GM18526 (cell line): ENCODE measurements at regions not wholly inside any gene's neighbourhood (a gene's known extent, or its start where the extent isn't known, plus 50 kb on each side); places are given as distances from the start of the nearest gene placed in this dataset.

Experiments used
- POLR2A ChIP-seq: IDR thresholded peaks from 3 replicates; pipeline ENCODE4 v1.6.1; 2011; ENCODE audit not compliant: insufficient read length; ENCODE audit errors: extremely low read depth

- TF ChIP-seq POLR2A = no peak
Measured at GRCh38 chr7:25619963-25620799, 391.9 kb upstream of the NPVF start.

- TF ChIP-seq POLR2A = no peak
Measured at GRCh38 chr7:25621993-25622392, 393.7 kb upstream of the NPVF start.

GRCh38 chr7:25622695-25623094 lies 394.4 kb upstream of the NPVF start:
- no peak for TF ChIP-seq POLR2A

- no peak for TF ChIP-seq POLR2A
Measured at GRCh38 chr7:25624051-25624450, 395.8 kb upstream of the NPVF start.

- TF ChIP-seq POLR2A = no peak
Measured at GRCh38 chr7:25624833-25625232, 396.5 kb upstream of the NPVF start.

- TF ChIP-seq POLR2A = no peak
Measured at GRCh38 chr7:25625306-25625992, 397.2 kb upstream of the NPVF start.

- no peak for TF ChIP-seq POLR2A
Measured at GRCh38 chr7:25626451-25627131, 398.3 kb upstream of the NPVF start.

GRCh38 chr7:25628446-25628845 lies 400.2 kb upstream of the NPVF start:
- no peak for TF ChIP-seq POLR2A

GRCh38 chr7:25632616-25633015 lies 404.3 kb upstream of the NPVF start:
- no peak for TF ChIP-seq POLR2A

- no peak for TF ChIP-seq POLR2A
Measured at GRCh38 chr7:25633426-25634036, 405.2 kb upstream of the NPVF start.

- TF ChIP-seq POLR2A = no peak
Measured at GRCh38 chr7:25636168-25636567, 407.9 kb upstream of the NPVF start.

- no peak for TF ChIP-seq POLR2A
Measured at GRCh38 chr7:25636871-25637283, 408.6 kb upstream of the NPVF start.

GRCh38 chr7:25638068-25638467 lies 409.8 kb upstream of the NPVF start:
- no peak for TF ChIP-seq POLR2A

GRCh38 chr7:25638590-25639244 lies 410.4 kb upstream of the NPVF start:
- TF ChIP-seq POLR2A = no peak

- TF ChIP-seq POLR2A = no peak
Measured at GRCh38 chr7:25642849-25643248, 414.6 kb upstream of the NPVF start.
